ENCODE measurements at regions not wholly inside any gene's neighbourhood (a gene's known extent, or its start where the extent isn't known, plus 50 kb on each side); places are given as distances from the start of the nearest gene placed in this dataset.

DNA sequence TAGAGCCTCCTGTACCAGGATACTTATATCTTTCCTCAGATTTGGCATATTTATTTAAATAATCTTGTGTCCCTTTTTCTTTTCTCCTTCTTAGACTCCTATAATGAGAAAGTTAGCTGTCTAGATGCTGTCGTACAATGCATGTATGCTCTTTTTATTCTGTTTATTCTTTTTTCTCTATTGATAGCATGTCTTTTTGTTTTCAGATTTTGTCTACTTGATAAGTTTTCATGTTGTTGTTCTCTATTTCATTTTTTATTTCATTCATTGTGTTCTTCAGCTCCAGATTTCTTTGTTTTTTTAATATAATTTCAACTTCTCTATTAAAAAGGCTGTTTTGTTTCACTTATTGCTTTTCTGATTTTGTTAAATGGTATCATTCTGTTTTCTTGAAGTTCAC lies 674.3 kb upstream of the POU3F3 start:
- H3K9me2 ChIP-seq (replicated peaks; ENCODE audit: insufficient read depth, low read length): no peaks in the 10 kb centered on the region
- H3K9me3 ChIP-seq (ENCODE audit: insufficient read depth, low read length): peaks cover 11% of the 10 kb centered on the region; the same call in 1 of the 2 replicates
- no peak overlapping the region for H3K9ac ChIP-seq (ENCODE audit: low read length)
- no peaks in the 10 kb centered on the region for H3F3A ChIP-seq (ENCODE audit: insufficient read depth)
- H3K36me3 ChIP-seq (ENCODE audit: low read length): peaks cover 6% of the 10 kb centered on the region; the same call in 1 of the 2 replicates
- TF ChIP-seq, protein P1, sequence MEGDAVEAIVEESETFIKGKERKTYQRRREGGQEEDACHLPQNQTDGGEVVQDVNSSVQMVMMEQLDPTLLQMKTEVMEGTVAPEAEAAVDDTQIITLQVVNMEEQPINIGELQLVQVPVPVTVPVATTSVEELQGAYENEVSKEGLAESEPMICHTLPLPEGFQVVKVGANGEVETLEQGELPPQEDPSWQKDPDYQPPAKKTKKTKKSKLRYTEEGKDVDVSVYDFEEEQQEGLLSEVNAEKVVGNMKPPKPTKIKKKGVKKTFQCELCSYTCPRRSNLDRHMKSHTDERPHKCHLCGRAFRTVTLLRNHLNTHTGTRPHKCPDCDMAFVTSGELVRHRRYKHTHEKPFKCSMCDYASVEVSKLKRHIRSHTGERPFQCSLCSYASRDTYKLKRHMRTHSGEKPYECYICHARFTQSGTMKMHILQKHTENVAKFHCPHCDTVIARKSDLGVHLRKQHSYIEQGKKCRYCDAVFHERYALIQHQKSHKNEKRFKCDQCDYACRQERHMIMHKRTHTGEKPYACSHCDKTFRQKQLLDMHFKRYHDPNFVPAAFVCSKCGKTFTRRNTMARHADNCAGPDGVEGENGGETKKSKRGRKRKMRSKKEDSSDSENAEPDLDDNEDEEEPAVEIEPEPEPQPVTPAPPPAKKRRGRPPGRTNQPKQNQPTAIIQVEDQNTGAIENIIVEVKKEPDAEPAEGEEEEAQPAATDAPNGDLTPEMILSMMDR (IDR thresholded peaks at IDR 0.05; ENCODE audit: insufficient read depth, low read length, poor library complexity, severe bottlenecking): no peak
- no peak for TF ChIP-seq EZH2phosphoT487 (conservative IDR thresholded peaks at IDR 0.05; ENCODE audit: low read length)
- H3K27me3 ChIP-seq (ENCODE audit: low read length): no peaks in the 10 kb centered on the region
- H3K27ac ChIP-seq (ENCODE audit: low read depth, low read length): no peak overlapping the region
- no peak overlapping the region for H3K4me2 ChIP-seq (ENCODE audit: low read depth, low read length, poor library complexity, severe bottlenecking)
- no peaks in the 10 kb centered on the region for H3K79me2 ChIP-seq (ENCODE audit: insufficient read depth, low read length)
- no peaks in the 10 kb centered on the region for H4K20me1 ChIP-seq (ENCODE audit: low read depth, low read length)
- H2AFZ ChIP-seq (ENCODE audit: low read depth, low read length, severe bottlenecking): no peak overlapping the region
- no peak overlapping the region for H3K4me3 ChIP-seq (ENCODE audit: insufficient read depth, low read length, poor library complexity, severe bottlenecking)

DNA sequence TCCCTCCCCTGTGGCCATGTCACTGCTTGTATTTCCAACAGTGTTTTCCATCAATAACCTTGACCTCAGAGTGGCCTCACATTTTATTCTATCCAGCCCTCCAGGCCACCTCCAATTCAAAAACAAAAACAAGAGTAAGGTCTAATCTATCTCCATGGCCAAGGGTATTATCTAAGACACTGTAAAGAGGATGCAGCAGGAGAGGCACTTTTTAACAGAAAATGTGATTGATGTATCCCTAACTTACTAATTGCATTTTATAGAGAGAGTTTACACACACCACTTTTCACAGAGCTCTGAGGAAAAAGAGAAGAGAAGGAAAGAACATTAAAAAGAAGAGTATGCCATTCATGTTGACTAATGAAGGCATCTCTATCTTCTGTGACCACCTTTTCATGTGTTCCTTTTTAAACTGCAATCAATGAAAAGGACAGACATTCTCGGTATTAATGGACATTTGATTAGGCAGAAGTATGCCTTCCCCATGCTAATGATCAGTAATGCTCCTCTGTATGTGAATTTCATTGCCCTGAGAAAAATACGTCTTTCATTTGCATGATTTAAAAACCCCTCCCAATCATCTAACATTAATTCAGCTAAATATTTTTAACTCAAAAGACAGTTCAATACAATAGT lies 653.3 kb upstream of the POU3F3 start:
- Histone ChIP-seq H4K20me1 (ENCODE audit: low read depth, low read length) (no peaks in the 10 kb centered on the region), H3F3A (ENCODE audit: insufficient read depth) (no peaks in the 10 kb centered on the region), H3K27me3 (ENCODE audit: low read length) (no peaks in the 10 kb centered on the region), H3K36me3 (ENCODE audit: low read length) (0 out of 2 replicates have a peak, but pooled peaks cover 3% of the 10 kb centered on the region), H3K27ac (ENCODE audit: low read depth, low read length) (no peak overlapping the region), H3K9me3 (ENCODE audit: insufficient read depth, low read length) (no peaks in the 10 kb centered on the region), H3K9ac (ENCODE audit: low read length) (no peak overlapping the region), H3K4me3 (ENCODE audit: insufficient read depth, low read length, poor library complexity, severe bottlenecking) (no peak overlapping the region), H2AFZ (ENCODE audit: low read depth, low read length, severe bottlenecking) (no peak overlapping the region), H3K79me2 (ENCODE audit: insufficient read depth, low read length) (no peaks in the 10 kb centered on the region), H3K4me2 (ENCODE audit: low read depth, low read length, poor library complexity, severe bottlenecking) (no peak overlapping the region), H3K9me2 (replicated peaks; ENCODE audit: insufficient read depth, low read length) (no peaks in the 10 kb centered on the region)
- TF ChIP-seq EZH2phosphoT487 (conservative IDR thresholded peaks at IDR 0.05; ENCODE audit: low read length): no peak
- TF ChIP-seq, protein P1 (IDR thresholded peaks at IDR 0.05; ENCODE audit: insufficient read depth, low read length, poor library complexity, severe bottlenecking): no peak

DNA sequence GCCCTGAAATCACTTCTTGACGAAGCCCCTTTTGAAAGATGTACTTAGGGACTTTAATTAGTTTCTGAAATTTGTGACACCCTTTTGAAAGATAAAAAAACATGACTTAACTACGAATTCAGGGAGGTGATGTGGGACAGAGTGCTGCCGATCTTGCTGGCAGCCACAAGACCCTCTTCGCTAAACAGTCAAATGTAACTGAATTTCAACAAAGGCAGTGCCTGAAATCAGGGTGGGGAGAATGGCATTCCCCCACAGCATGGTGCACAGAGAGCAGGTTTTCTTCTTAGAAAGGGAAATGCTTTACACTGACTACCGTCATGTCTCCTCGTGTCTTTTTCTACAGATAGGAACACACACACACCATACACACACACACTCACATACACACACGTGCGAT lies 640.2 kb upstream of the POU3F3 start:
- Histone ChIP-seq H3K79me2 (ENCODE audit: insufficient read depth, low read length) (no peaks in the 10 kb centered on the region), H2AFZ (ENCODE audit: low read depth, low read length, severe bottlenecking) (no peak overlapping the region), H3K4me2 (ENCODE audit: low read depth, low read length, poor library complexity, severe bottlenecking) (no peak overlapping the region)

More for the DNA sequence above, 640.2 kb upstream of the POU3F3 start:
- Histone ChIP-seq H3K27me3 (ENCODE audit: low read length) (no peaks in the 10 kb centered on the region), H4K20me1 (ENCODE audit: low read depth, low read length) (no peaks in the 10 kb centered on the region), H3K9me2 (replicated peaks; ENCODE audit: insufficient read depth, low read length) (no peaks in the 10 kb centered on the region), H3K9ac (ENCODE audit: low read length) (no peak overlapping the region), H3K36me3 (ENCODE audit: low read length) (no peaks in the 10 kb centered on the region; the same call in 1 of the 2 replicates), H3K9me3 (ENCODE audit: insufficient read depth, low read length) (no peaks in the 10 kb centered on the region), H3K4me3 (ENCODE audit: insufficient read depth, low read length, poor library complexity, severe bottlenecking) (no peak overlapping the region), H3K27ac (ENCODE audit: low read depth, low read length) (no peak overlapping the region), H3F3A (ENCODE audit: insufficient read depth) (no peaks in the 10 kb centered on the region)
- TF ChIP-seq, protein P1 (IDR thresholded peaks at IDR 0.05; ENCODE audit: insufficient read depth, low read length, poor library complexity, severe bottlenecking): no peak
- TF ChIP-seq EZH2phosphoT487 (conservative IDR thresholded peaks at IDR 0.05; ENCODE audit: low read length): no peak
